ENCODE measurements at regions not wholly inside any gene's neighbourhood (a gene's known extent, or its start where the extent isn't known, plus 50 kb on each side); places are given as distances from the start of the nearest gene placed in this dataset.

- no peak for TF ChIP-seq TBP (optimal IDR thresholded peaks at IDR 0.05; ENCODE audit: low read depth, low read length)
- no peak for TF ChIP-seq ZKSCAN8 (CRISPR knock-in tag; IDR thresholded peaks at IDR 0.05)
- TF ChIP-seq HDAC6 (IDR thresholded peaks at IDR 0.05; ENCODE audit: low read depth, low read length) = no peak
- TF ChIP-seq TAF1 (IDR thresholded peaks at IDR 0.05; ENCODE audit: control insufficient read depth, extremely low read depth, insufficient read depth, low read length, severe bottlenecking) = no peak
- no peak for TF ChIP-seq POLR2B (IDR thresholded peaks at IDR 0.05; ENCODE audit: low read depth, partially characterized antibody)
- no peak for TF ChIP-seq POLR2A (conservative IDR thresholded peaks at IDR 0.05)
- TF ChIP-seq, protein P1, sequence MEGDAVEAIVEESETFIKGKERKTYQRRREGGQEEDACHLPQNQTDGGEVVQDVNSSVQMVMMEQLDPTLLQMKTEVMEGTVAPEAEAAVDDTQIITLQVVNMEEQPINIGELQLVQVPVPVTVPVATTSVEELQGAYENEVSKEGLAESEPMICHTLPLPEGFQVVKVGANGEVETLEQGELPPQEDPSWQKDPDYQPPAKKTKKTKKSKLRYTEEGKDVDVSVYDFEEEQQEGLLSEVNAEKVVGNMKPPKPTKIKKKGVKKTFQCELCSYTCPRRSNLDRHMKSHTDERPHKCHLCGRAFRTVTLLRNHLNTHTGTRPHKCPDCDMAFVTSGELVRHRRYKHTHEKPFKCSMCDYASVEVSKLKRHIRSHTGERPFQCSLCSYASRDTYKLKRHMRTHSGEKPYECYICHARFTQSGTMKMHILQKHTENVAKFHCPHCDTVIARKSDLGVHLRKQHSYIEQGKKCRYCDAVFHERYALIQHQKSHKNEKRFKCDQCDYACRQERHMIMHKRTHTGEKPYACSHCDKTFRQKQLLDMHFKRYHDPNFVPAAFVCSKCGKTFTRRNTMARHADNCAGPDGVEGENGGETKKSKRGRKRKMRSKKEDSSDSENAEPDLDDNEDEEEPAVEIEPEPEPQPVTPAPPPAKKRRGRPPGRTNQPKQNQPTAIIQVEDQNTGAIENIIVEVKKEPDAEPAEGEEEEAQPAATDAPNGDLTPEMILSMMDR (IDR thresholded peaks at IDR 0.05 in 2 of 3, conservative IDR thresholded peaks at IDR 0.05 in 1 of 3; ENCODE audit: insufficient read depth in 2 of 3, low read depth in 1 of 3, low read length in 3 of 3) = no peak
- no peak for TF ChIP-seq CHCHD3 (CRISPR knock-in tag; IDR thresholded peaks at IDR 0.05)
- no peak for TF ChIP-seq ZNF830 (CRISPR knock-in tag; IDR thresholded peaks at IDR 0.05)
- no peak for TF ChIP-seq RNF2 (IDR thresholded peaks at IDR 0.05)
- TF ChIP-seq TEAD4 (IDR thresholded peaks at IDR 0.05; ENCODE audit: low read length) = no peak
- TF ChIP-seq TEAD4 (CRISPR knock-in tag; IDR thresholded peaks at IDR 0.05; ENCODE audit: borderline replicate concordance) = no peak
- no peak for TF ChIP-seq CHD4 (IDR thresholded peaks at IDR 0.05; ENCODE audit: insufficient read depth, insufficient replicate concordance, low read depth, low read length, poor library complexity, severe bottlenecking)
- TF ChIP-seq EZH2 (IDR thresholded peaks at IDR 0.05; ENCODE audit: borderline replicate concordance, low read depth, low read length) = no peak
- TF ChIP-seq, protein P2, sequence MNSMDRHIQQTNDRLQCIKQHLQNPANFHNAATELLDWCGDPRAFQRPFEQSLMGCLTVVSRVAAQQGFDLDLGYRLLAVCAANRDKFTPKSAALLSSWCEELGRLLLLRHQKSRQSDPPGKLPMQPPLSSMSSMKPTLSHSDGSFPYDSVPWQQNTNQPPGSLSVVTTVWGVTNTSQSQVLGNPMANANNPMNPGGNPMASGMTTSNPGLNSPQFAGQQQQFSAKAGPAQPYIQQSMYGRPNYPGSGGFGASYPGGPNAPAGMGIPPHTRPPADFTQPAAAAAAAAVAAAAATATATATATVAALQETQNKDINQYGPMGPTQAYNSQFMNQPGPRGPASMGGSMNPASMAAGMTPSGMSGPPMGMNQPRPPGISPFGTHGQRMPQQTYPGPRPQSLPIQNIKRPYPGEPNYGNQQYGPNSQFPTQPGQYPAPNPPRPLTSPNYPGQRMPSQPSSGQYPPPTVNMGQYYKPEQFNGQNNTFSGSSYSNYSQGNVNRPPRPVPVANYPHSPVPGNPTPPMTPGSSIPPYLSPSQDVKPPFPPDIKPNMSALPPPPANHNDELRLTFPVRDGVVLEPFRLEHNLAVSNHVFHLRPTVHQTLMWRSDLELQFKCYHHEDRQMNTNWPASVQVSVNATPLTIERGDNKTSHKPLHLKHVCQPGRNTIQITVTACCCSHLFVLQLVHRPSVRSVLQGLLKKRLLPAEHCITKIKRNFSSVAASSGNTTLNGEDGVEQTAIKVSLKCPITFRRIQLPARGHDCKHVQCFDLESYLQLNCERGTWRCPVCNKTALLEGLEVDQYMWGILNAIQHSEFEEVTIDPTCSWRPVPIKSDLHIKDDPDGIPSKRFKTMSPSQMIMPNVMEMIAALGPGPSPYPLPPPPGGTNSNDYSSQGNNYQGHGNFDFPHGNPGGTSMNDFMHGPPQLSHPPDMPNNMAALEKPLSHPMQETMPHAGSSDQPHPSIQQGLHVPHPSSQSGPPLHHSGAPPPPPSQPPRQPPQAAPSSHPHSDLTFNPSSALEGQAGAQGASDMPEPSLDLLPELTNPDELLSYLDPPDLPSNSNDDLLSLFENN (IDR thresholded peaks at IDR 0.05; ENCODE audit: low read depth in 2 of 2, low read length in 2 of 2) = no peak
Observed at GRCh38 chr1:232300466-232300865, 329.5 kb downstream of the SIPA1L2 start.

Measured in K562 (cell line).